Glutamatergic neuron (in vitro differentiated cells): ENCODE measurements at regions not wholly inside any gene's neighbourhood (a gene's known extent, or its start where the extent isn't known, plus 50 kb on each side); places are given as distances from the start of the nearest gene placed in this dataset.

Experiments
- DNase-seq: peaks from one replicate; pipeline ENCODE4 v3.0.0; 2022
- H3K27ac Mint-ChIP-seq: one replicate; pipeline ENCODE4 v1.8.0; 2020; ENCODE audit warnings: mild to moderate bottlenecking, mixed read lengths, inconsistent platforms; ENCODE audit not compliant: unreplicated experiment
- H3K27me3 Mint-ChIP-seq: one replicate; pipeline ENCODE4 v1.8.0; 2020; ENCODE audit warnings: mild to moderate bottlenecking, moderate library complexity, mixed read lengths, inconsistent platforms; ENCODE audit not compliant: unreplicated experiment
- H3K36me3 Mint-ChIP-seq: one replicate; pipeline ENCODE4 v1.8.0; 2020; ENCODE audit warnings: mild to moderate bottlenecking, mixed read lengths, inconsistent platforms; ENCODE audit not compliant: unreplicated experiment
- H3K4me1 Mint-ChIP-seq: one replicate; pipeline ENCODE4 v1.8.0; 2020; ENCODE audit warnings: mild to moderate bottlenecking, low read depth, mixed read lengths, inconsistent platforms; ENCODE audit not compliant: unreplicated experiment
- H3K4me3 Mint-ChIP-seq: one replicate; pipeline ENCODE4 v1.8.0; 2020; ENCODE audit warnings: mild to moderate bottlenecking, mixed read lengths, inconsistent platforms; ENCODE audit not compliant: unreplicated experiment
- H3K9me3 Mint-ChIP-seq: one replicate; pipeline ENCODE4 v1.8.0; 2020; ENCODE audit warnings: mild to moderate bottlenecking, moderate library complexity, mixed read lengths, inconsistent platforms; ENCODE audit not compliant: unreplicated experiment
- CTCF ChIP-seq: fragments of 200-600 bp; sonication (generic); IDR thresholded peaks from one replicate; pipeline ENCODE4 v1.5.0; 2021; ENCODE audit not compliant: partially characterized antibody, unreplicated experiment

- DNase-seq: no peak
- Mint-ChIP-seq H3K36me3 (no peaks in the 10 kb centered on the region), H3K27ac (no peak overlapping the region), H3K4me1 (no peaks in the 10 kb centered on the region), H3K27me3 (peaks cover 1% of the 10 kb centered on the region), H3K9me3 (no peaks in the 10 kb centered on the region), H3K4me3 (no peak overlapping the region)
- TF ChIP-seq CTCF: no peak
Measured at GRCh38 chr2:152284398-152284797, 50.6 kb upstream of the FMNL2 start.
